ENCODE measurements at regions not wholly inside any gene's neighbourhood (a gene's known extent, or its start where the extent isn't known, plus 50 kb on each side); places are given as distances from the start of the nearest gene placed in this dataset.

GRCh38 chr3:189080745-189081144 is 91.0 kb upstream of the TPRG1 start:
- in situ Hi-C loops (cut with HindIII; ENCODE audit: low pct_unique_long_range_greater_than_20kb, low sequenced_read_pairs), result no loop called here
- no peak for DNase-seq (ENCODE audit: low read depth in 1 of 2, low spot score in 1 of 2)
- no peak for TF ChIP-seq JUND (IDR thresholded peaks at IDR 0.05; ENCODE audit: low read depth)

- no peak for TF ChIP-seq JUND (IDR thresholded peaks at IDR 0.05; ENCODE audit: low read depth)
- in situ Hi-C loops (cut with HindIII; ENCODE audit: low pct_unique_long_range_greater_than_20kb, low sequenced_read_pairs), result no loop called here
- DNase-seq (ENCODE audit: low read depth in 1 of 2, low spot score in 1 of 2), result no peak
These were observed 88.9 kb upstream of the TPRG1 start for GRCh38 chr3:189082666-189083427.

GRCh38 chr3:189084620-189085019 is 87.2 kb upstream of the TPRG1 start:
- in situ Hi-C loops (cut with HindIII; ENCODE audit: low pct_unique_long_range_greater_than_20kb, low sequenced_read_pairs), result no loop called here
- DNase-seq (ENCODE audit: low read depth in 1 of 2, low spot score in 1 of 2), result no peak
- no peak for TF ChIP-seq JUND (IDR thresholded peaks at IDR 0.05; ENCODE audit: low read depth)

- TF ChIP-seq JUND (IDR thresholded peaks at IDR 0.05; ENCODE audit: low read depth), result no peak
- in situ Hi-C loops (cut with HindIII; ENCODE audit: low pct_unique_long_range_greater_than_20kb, low sequenced_read_pairs), result no loop called here
- DNase-seq (ENCODE audit: low read depth in 1 of 2, low spot score in 1 of 2), result no peak
These were observed 79.2 kb upstream of the TPRG1 start for GRCh38 chr3:189092547-189092946.

- in situ Hi-C loops (cut with HindIII; ENCODE audit: low pct_unique_long_range_greater_than_20kb, low sequenced_read_pairs), result no loop called here
- TF ChIP-seq JUND (IDR thresholded peaks at IDR 0.05; ENCODE audit: low read depth), result no peak
These were observed 77.2 kb upstream of the TPRG1 start for GRCh38 chr3:189094539-189094938.

GRCh38 chr3:189096092-189096491 is 75.7 kb upstream of the TPRG1 start:
- DNase-seq (ENCODE audit: low read depth in 1 of 2, low spot score in 1 of 2), result no peak
- no peak for TF ChIP-seq JUND (IDR thresholded peaks at IDR 0.05; ENCODE audit: low read depth)
- in situ Hi-C loops (cut with HindIII; ENCODE audit: low pct_unique_long_range_greater_than_20kb, low sequenced_read_pairs), result no loop called here

More at GRCh38 chr3:189094539-189094938, 77.2 kb upstream of the TPRG1 start:
- DNase-seq (ENCODE audit: low read depth in 1 of 2, low spot score in 1 of 2), result no peak

GRCh38 chr3:189099031-189099471 is 72.7 kb upstream of the TPRG1 start:
- DNase-seq (ENCODE audit: low read depth in 1 of 2, low spot score in 1 of 2), result peak in 1 of 2 experiments; percentile 100
- in situ Hi-C loops (cut with HindIII; ENCODE audit: low pct_unique_long_range_greater_than_20kb, low sequenced_read_pairs), result no loop called here
- peak; percentile 78; the same call in 1 of the 2 replicates for TF ChIP-seq JUND (IDR thresholded peaks at IDR 0.05; ENCODE audit: low read depth)

GRCh38 chr3:189099505-189100290 is 72.1 kb upstream of the TPRG1 start:
- no peak; the same call in 1 of the 2 replicates for TF ChIP-seq JUND (IDR thresholded peaks at IDR 0.05; ENCODE audit: low read depth)
- in situ Hi-C loops (cut with HindIII; ENCODE audit: low pct_unique_long_range_greater_than_20kb, low sequenced_read_pairs), result no loop called here
- peak in 1 of 2 experiments; percentile 70 for DNase-seq (ENCODE audit: low read depth in 1 of 2, low spot score in 1 of 2)

- no peak for TF ChIP-seq JUND (IDR thresholded peaks at IDR 0.05; ENCODE audit: low read depth)
- in situ Hi-C loops (cut with HindIII; ENCODE audit: low pct_unique_long_range_greater_than_20kb, low sequenced_read_pairs), result no loop called here
- peak in 1 of 2 experiments; percentile 72 for DNase-seq (ENCODE audit: low read depth in 1 of 2, low spot score in 1 of 2)
These were observed 70.9 kb upstream of the TPRG1 start for GRCh38 chr3:189100866-189101265.

- in situ Hi-C loops (cut with HindIII; ENCODE audit: low pct_unique_long_range_greater_than_20kb, low sequenced_read_pairs), result no loop called here
- no peak for TF ChIP-seq JUND (IDR thresholded peaks at IDR 0.05; ENCODE audit: low read depth)
- DNase-seq (ENCODE audit: low read depth in 1 of 2, low spot score in 1 of 2), result no peak
These were observed 70.2 kb upstream of the TPRG1 start for GRCh38 chr3:189101594-189101993.

GRCh38 chr3:189103208-189103607 is 68.6 kb upstream of the TPRG1 start:
- DNase-seq (ENCODE audit: low read depth in 1 of 2, low spot score in 1 of 2), result peak in 1 of 2 experiments; percentile 86
- in situ Hi-C loops (cut with HindIII; ENCODE audit: low pct_unique_long_range_greater_than_20kb, low sequenced_read_pairs), result no loop called here
- TF ChIP-seq JUND (IDR thresholded peaks at IDR 0.05; ENCODE audit: low read depth), result peak; percentile 80; the same call in 1 of the 2 replicates

- in situ Hi-C loops (cut with HindIII; ENCODE audit: low pct_unique_long_range_greater_than_20kb, low sequenced_read_pairs), result no loop called here
- no peak for TF ChIP-seq JUND (IDR thresholded peaks at IDR 0.05; ENCODE audit: low read depth)
- no peak for DNase-seq (ENCODE audit: low read depth in 1 of 2, low spot score in 1 of 2)
These were observed 63.7 kb upstream of the TPRG1 start for GRCh38 chr3:189108067-189108466.

GRCh38 chr3:189108735-189109134 is 63.0 kb upstream of the TPRG1 start:
- DNase-seq (ENCODE audit: low read depth in 1 of 2, low spot score in 1 of 2), result no peak
- no peak for TF ChIP-seq JUND (IDR thresholded peaks at IDR 0.05; ENCODE audit: low read depth)
- in situ Hi-C loops (cut with HindIII; ENCODE audit: low pct_unique_long_range_greater_than_20kb, low sequenced_read_pairs), result no loop called here
